Fibroblast of pulmonary artery (primary cell): ENCODE measurements at regions not wholly inside any gene's neighbourhood (a gene's known extent, or its start where the extent isn't known, plus 50 kb on each side); places are given as distances from the start of the nearest gene placed in this dataset.
"Not testable (repeated sequence)": the region's sequence is repeated elsewhere in the genome, so short reads cannot be mapped to it uniquely, and the experiment has no call there.

Source experiments
- DNase-seq: peaks from one replicate; pipeline ENCODE4 v3.0.0-alpha.2; 2010; ENCODE audit warnings: low read depth
- H3K4me3 ChIP-seq: replicated peaks from 2 replicates; pipeline ENCODE4 v1.5.1; 2011; ENCODE audit warnings: low read depth, mild to moderate bottlenecking, control low read depth, low read length, moderate library complexity
- TF ChIP-seq, protein P1 (sequence below): IDR thresholded peaks from 2 replicates; pipeline ENCODE4 v1.5.1; 2011; ENCODE audit warnings: mild to moderate bottlenecking, control low read depth, low read length, inconsistent platforms; ENCODE audit errors: missing control alignments

DNA sequence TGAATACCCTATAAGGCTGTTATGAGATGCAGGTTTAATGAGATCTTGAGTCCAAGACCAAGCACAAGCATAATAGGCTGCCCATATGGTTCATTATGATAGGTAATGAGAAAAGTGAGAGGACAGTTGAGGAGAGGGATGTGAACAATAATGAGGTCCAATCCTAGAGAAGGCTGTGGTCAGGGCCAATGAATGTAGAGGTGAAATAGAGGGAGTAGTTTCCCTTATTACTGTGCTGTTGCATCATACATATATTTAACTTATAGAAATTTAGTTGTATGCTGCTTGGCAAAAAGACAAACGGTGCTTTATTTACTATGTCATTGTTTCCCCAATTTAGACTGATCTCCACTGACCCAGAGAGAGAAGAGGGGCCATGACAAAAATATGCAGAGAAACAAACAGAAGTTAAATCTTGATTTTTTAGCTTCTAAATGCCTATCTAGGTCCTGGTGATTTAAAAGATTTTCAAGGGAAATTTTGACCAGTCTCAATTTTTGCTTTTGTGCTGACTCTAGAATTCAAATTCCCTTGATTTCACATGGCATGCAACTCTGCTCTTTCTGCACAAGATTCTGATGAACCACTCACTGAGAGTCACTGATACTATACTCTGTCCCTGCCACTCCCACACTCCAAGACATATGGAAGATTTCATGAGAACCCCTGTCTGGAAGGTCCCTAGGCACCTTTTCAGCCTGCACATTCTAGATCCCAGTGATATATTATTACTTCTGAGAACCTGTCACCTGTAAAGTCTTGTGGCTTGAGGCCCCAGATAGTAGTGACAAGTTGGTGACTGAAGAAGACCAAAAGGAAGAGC, 159.7 kb downstream of the VSIG4 start:
- H3K4me3 ChIP-seq, result no peak overlapping the region
- TF ChIP-seq, protein P1, sequence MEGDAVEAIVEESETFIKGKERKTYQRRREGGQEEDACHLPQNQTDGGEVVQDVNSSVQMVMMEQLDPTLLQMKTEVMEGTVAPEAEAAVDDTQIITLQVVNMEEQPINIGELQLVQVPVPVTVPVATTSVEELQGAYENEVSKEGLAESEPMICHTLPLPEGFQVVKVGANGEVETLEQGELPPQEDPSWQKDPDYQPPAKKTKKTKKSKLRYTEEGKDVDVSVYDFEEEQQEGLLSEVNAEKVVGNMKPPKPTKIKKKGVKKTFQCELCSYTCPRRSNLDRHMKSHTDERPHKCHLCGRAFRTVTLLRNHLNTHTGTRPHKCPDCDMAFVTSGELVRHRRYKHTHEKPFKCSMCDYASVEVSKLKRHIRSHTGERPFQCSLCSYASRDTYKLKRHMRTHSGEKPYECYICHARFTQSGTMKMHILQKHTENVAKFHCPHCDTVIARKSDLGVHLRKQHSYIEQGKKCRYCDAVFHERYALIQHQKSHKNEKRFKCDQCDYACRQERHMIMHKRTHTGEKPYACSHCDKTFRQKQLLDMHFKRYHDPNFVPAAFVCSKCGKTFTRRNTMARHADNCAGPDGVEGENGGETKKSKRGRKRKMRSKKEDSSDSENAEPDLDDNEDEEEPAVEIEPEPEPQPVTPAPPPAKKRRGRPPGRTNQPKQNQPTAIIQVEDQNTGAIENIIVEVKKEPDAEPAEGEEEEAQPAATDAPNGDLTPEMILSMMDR, result no peak
- DNase-seq, result no peak

DNA sequence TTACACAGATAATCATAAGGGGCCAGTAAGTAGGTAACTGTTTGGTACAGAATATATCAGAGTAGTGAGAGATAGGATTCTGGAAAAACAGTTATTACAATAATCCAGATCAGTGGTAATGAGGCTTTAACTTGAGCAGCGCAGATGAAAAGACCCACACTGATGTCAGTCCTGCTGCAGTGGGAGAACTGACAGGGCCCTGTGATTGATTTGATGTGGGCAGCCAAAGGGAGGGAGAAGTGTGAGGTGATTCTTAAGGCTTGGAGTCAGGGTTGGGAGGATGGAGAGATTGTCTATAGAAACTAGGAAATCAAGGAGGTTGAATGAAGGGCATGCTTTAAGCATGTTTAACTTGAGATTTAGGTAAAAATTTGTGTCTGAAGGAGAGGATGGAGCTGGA, 161.4 kb downstream of the VSIG4 start:
- no peak for DNase-seq
- H3K4me3 ChIP-seq, result no peak overlapping the region
- TF ChIP-seq, protein P1, result no peak

DNA sequence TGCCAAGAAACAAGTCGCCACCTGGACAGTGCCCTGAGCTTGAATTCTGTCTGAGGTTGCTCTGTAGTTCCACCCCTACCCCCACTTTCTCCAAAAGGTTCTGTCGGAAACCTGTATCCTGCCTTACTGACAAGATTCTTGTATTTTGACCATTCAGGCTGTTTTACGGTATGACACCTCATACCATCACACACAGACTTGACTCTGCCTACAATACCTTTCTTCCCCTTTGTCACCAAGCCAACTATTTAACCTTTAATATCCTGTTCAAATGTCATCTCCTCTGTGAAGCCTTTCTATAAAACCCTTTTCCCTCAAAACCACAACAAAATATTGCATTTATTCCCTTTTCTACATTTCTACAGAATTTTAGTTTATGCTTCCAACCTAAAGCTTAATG, 161.9 kb downstream of the VSIG4 start:
- TF ChIP-seq, protein P1, result no peak
- no peak overlapping the region for H3K4me3 ChIP-seq
- no peak for DNase-seq

DNA sequence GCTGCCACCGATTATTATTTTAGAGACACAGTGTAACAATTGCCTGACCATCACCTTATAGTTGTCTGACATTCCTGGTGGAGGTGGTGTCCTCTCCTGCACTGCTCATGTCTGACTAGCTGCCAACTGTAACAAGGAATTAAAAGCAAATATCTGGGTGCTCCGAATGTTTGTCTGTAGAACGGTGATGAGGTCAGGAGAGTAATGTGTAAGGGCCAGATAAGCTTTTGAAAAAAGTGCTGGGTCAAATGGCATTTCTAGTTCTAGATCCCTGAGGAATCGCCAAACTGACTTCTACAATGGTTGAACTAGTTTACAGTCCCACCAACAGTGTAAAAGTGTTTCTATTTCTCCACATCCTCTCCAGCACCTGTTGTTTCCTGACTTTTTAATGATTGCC, 164.3 kb downstream of the VSIG4 start:
- DNase-seq, H3K4me3 ChIP-seq: not testable (repeated sequence)

DNA sequence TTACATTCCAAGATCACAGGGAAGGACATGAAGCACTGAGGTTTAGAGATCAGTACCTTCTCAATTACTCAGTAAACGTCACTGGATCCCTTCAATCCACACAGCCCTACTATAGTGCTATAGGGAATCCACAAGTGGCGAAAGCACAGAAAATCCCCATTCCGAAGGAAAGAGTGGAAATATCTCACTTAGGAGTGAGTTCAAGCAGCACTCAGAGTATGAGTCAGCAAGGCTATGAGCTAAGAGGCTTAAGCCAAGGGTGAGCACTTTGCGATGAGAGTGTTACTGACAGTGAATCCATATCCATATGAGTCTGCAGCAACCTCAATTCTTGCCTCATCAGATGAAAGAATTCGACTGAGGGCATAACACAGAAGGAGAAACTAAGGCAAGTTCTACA, 165.1 kb downstream of the VSIG4 start:
- TF ChIP-seq, protein P1, result no peak
- no peak overlapping the region for H3K4me3 ChIP-seq
- DNase-seq, result no peak

DNA sequence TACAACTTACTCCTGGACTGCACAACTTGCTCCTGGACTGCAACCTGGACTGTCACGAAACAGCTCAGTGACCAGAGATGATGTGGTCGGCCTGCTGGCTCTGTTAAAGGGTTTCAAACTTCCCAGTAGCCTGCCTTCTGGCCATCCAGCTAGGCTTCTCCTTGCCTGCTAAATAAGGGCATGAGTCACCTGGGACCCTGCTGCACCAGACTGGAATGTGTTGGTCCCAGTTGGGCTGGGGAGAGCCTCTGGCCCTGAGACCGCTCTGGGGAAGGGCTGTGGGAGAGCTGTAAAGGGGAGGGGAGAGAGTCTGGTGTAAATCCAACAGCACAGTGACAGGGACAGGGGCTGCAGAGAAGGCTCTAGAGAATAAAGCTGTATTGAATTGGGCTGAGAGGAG, 165.8 kb downstream of the VSIG4 start:
- DNase-seq, result no peak
- no peak overlapping the region for H3K4me3 ChIP-seq
- TF ChIP-seq, protein P1, result no peak

DNA sequence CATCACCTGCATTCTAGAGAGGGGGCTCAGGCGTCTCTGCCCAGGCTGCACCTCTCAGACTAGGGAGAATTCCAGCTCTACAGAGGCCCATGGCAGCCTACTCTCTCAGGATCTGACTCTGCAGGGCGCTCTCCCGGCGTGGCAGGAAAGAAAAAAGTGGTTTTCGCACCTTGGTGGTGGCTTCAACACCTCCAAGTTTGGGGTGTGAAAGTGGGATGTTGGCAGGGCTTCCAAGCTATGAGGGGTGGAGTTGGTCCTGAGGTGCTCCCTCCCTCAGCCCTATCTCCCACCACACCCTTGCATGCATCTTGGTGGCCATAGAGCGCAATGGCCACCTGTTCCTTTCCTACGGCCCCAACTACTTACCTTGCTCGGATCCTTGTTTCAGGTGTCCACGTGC, 166.5 kb downstream of the VSIG4 start:
- no peak overlapping the region for H3K4me3 ChIP-seq
- DNase-seq, result no peak
- TF ChIP-seq, protein P1, result no peak
